ENCODE measurements at regions not wholly inside any gene's neighbourhood (a gene's known extent, or its start where the extent isn't known, plus 50 kb on each side); places are given as distances from the start of the nearest gene placed in this dataset.

GRCh38 chr5:18403141-18403540 lies 768.9 kb downstream of the TAF11L14 start:
- no peak for TF ChIP-seq CTCF (IDR thresholded peaks at IDR 0.05)
- TF ChIP-seq POLR2AphosphoS5 (IDR thresholded peaks at IDR 0.05; ENCODE audit: insufficient read depth in 1 of 2, low read depth in 1 of 2), result no peak

All from vagina (tissue), 2 donors.